HG02610 (cell line): ENCODE measurements at regions not wholly inside any gene's neighbourhood (a gene's known extent, or its start where the extent isn't known, plus 50 kb on each side); places are given as distances from the start of the nearest gene placed in this dataset.

ENCODE experiments used
- ATAC-seq: cut with Tn5 transposase; IDR thresholded peaks from one replicate; pipeline ENCODE4 v1.9.1; 2021; ENCODE audit warnings: mild to moderate bottlenecking, moderate library complexity; ENCODE audit not compliant: unreplicated experiment

DNA sequence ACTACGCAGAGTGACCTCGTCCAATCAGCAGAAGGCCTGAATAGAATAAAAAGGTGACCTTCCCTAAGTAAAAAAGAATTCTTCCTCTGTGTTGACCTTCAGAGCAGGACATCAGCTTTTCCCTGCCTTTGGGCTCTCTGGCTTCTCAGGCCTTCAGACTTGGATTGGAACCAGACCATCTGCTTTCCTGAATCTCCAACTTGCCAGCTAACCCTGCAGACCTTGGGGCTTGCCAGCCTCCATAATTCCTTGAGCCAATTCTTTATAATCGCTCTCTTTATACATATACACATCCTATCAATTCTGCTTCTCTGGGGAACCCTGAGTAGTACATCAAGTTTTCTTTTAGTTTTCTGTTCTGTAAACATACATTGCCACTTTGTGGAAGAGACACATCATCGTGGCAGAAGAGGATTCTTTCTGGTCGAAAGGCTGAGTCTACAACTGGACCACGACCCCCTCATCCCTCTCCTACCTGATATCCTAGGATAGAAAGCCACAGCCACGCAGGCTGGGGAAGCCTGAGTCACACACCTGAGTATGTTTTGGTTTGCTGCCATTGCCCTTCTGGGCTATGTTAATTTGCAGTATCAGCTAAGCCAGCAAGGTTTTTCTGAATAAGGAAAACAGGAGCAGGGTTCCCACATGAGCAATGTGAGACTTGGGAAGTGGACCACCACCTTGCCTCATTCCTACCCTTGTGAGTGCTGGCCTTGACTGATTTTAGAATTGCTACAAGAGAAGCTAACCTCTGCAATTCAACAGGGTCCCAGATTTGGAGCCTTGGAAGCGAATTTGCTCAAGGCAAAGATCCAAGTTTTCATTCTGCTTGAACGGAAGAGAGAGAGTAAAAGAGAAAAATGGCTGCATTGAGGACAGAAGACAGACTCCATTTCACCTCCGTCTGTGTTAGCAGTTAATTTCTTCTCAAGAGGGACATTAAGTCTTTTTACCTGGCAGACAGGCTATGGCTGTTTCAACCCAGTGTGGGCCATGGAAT, 445.2 kb upstream of the FZD8 start:
- ATAC-seq, result no peak

DNA sequence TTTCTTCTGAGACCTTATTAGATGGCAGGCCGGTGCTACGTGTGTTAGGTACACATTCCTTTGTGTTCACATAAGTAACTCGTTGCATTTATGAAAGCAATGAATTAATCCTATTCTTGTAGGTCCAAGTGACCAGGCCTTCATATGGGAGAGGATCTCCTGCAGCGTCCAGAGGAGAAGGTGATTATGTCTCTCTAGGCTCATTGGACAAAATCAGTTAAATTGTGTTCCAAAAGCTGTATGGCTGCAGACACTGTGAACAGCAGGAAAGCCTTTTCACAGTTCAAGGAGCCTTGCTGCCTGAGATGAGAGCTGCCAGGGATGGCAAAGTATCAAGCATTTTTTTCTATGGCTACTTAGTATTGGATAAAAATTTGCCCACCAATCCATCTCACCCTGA, 433.1 kb upstream of the FZD8 start:
- no peak for ATAC-seq

DNA sequence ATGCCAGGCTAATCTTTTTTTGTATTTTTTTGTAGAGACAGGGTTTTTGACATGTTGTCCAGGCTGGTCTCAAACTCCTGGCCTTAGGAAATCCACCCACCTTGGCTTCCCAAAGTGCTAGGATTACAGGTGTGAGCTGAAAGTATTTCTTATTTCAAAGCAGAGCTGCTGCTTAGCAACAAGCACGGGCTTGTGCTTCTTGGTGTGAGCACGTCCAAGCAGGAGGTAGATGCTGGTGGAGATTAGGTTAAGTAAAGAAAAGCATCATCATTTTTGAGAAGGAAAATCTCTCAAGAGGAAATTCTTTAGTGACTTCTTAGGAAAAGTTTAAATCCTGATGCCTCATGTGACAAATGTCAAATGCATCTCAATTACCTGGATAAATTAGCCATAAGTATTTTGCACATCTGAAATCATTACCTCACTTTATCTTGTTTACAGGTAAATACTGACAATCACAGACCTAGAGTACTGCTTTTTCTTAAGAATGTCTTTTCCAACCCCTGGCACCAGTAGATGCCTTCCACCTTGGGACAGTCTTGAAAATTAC, 431.8 kb upstream of the FZD8 start:
- ATAC-seq, result no peak

DNA sequence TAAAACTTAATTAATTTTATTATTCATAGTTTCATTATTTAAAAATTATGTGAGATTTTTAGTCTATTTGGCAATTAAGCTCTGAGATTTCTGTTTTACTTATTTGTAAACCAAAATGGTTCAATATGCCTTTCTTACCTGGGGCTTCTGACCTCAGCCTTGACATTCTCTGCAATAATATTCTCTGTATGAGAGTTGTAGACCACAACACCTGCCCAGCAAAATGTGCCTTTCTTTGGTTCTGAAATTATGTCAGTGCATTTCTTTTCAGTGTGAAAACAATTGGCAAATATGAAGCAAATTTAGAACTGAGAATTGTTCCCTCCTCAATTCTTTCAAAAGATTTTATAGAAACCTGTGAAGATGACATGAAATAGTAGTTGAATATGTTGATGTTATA, 426.4 kb upstream of the FZD8 start:
- no peak for ATAC-seq

DNA sequence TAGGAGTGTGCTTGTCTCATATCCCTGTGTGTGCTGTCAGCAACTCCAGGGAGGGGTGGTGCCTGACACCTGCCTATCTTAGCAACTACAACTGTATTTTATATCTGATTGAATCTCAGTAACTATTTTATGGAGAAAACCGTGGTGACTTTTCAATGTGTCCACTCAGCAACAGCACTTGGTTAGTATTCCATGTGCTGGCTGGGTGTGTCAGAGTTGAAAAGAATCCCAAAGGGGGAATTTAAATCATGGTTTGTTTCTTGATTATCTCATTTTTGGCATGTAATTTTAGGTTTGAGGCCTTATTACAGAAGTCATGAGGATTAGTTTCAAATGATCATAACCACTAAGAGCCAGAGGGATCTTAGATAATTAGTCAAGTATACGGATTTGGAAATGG, 425.7 kb upstream of the FZD8 start:
- no peak for ATAC-seq

DNA sequence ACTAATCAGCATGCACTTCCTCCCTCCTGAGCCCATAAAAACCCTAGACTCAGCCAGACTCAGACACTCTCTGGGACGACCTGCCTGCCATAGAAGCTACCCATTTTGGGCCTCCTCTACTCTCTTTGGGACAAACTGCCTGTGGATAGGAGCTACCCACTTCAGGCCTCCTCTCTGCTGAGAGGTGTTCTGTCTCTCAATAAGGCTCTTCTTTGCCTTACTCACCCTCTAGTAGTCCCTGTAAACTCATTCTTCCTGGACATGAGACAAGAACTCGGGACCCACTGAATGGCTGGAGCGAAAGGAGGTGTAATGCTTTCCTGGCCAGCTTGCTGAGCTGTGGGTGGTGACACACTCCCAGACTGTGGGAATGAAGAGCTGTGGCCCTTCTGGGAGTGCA, 424.8 kb upstream of the FZD8 start:
- ATAC-seq, result no peak

DNA sequence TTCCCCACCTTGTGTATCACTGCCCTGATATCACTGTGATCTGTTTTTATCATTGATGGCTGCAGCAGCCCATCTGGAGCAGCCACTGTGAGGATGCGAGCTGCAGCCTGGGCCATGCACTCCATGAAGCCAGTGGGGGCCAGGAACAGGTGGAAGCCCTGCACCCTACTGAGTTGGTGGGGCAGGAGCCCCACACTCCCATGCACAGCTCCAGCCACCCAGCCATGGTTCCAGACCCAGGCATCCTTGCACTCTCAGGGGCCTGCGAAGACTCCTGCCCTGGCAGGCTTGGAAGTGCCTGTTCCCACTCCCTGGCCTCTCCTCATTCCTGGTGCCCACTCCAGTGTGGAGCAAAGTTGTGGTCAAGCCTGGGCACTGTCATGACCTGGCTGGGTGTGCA, 424.0 kb upstream of the FZD8 start:
- ATAC-seq, result no peak

DNA sequence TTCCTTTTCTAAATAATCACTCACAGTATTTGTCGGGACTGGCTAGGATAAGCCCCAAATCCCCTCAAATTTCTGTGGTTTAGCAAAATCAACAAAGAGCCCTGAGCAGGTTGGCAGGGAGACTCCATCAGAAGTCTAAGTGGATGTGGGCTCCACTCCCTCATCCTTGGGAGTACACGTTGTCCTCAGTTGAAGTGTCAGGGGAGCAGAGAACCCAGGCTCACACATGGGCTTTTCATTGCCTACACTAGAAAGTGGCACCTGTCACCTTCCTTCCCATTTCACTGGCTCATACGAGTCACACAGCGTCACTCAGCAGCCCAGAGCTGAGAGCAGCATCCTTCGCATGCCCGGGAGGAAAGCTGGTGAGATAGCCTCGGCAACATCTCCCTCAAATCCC, 421.3 kb upstream of the FZD8 start:
- ATAC-seq, result no peak

DNA sequence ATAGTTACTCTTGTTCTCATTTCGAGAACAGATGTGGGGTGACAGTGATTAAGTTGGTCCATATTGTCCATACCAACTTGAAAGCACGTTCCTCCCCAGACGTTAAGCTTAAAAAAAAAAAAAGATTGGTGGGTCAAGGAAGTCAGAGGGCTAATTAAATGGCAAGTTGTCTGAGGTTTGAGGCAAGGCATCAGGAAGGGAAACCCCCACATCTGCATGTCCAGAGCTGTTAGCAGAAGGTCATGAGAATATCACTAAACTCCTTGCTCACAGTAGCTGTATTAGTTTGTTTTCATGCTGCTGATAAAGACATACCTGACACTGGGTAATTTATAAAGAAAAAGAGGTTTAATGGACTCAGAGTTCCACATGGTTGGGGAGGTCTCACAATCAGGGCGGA, 415.6 kb upstream of the FZD8 start:
- ATAC-seq, result no peak

DNA sequence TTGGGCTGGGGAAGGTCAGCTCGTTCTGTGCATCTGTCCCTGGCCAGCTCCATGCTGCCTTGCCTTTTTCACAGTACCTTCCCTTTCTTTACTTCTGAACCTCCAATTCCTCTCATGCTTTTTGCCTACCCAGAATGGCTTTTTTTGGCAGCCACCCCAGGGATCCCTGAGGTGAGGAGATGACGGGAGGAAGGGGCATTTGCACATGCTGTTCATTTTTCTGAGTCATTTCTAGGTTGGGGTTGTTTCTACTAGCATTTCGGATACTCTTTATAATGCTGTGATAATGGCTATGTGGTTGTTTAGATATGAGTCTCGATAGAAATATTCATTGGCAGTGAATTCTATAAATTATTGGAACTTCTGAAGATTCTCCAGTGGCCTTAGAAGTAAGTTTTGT, 415.1 kb upstream of the FZD8 start:
- ATAC-seq, result no peak

DNA sequence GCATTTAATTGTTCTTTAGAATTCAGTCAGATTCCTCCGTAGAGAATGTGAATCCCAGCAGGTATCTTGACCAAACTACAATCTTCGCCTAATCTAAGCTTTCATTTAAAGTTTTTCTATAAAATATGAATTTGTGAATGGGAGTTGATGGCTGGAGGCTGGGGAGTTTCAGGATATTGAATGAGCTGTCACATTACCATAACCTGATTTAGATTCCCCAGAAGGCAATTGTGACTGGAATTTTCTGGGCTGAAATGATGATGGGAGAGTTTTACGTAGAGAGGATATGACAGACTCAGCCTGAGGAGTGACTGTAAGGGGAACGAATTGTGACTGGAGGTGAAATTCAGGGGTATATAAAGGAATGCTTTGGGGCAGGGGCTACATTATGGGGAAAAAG, 411.7 kb upstream of the FZD8 start:
- ATAC-seq, result no peak

DNA sequence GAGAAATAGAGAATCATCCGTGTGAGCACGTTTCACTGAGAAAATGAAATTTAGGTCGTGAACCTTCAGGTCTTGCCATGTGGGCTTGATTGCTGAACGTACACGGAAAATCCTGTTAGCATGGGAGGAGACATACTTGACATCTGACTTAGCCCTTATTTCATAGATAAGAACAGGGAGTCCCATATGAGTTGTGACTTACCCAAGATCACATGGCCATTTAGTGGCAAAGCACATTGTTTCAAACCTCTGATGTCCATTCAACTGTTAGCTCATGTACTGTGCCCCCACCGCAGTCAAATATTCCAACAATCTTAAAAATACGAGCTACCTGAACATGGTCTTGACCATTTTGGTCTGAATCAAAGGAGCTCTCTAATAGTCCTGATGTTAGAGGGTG, 411.2 kb upstream of the FZD8 start:
- ATAC-seq, result no peak

DNA sequence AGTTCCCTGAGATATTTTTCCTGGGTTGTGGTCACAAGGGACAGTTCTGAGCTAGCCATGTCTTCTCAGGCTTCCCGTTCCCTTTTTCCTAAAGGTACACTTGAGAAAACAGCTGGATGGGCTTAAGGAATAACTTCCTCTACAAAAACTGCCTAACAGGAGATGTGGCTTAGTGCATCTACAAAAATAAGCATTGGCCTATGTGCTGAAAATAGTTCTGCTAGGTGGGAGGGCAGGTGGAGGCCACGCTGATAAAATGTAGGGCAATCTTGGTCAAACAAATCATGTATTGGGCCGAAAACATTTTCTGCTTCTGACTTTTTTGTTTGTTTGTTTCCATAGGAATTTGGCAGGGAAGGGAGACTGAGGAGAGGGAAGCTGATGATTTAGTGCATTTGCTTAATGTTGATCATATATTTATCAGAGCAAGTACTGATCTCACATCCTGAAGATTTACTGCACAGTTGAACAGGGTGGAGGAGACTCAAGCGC, 409.4 kb upstream of the FZD8 start:
- no peak for ATAC-seq

DNA sequence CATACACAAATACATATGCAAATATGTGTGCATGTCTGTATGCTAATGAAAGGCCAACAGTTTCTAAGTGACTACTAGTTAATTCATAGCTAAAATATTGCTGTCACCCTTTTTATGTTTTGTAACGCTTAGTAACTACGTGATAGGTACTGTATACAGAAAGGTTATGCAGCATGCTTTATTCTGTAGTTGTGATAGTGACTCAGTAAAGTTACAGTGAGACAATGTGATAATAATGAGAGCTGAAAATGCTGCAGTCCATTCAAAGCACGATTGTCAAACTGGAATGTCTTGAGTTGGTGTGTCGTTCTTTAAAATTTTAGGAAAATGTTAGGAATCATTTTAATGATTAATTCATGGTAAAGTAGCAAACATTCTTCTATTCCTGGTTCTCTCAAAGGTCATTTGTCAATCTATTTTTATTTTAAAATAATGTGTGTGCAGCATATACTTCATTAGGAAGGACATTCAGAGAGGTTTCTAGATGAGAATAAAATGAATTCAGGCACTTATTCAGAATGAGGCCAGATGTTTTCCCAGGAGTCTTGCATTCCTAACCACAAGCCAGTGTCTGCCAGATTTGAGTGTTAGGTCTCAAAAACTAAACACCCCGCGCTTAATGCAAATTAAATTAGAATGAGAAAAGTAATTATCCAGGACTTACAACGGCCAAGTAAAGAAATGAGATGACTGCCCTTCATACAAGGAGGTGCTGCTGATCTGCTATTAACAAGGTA, 408.8 kb upstream of the FZD8 start:
- ATAC-seq, result no peak

DNA sequence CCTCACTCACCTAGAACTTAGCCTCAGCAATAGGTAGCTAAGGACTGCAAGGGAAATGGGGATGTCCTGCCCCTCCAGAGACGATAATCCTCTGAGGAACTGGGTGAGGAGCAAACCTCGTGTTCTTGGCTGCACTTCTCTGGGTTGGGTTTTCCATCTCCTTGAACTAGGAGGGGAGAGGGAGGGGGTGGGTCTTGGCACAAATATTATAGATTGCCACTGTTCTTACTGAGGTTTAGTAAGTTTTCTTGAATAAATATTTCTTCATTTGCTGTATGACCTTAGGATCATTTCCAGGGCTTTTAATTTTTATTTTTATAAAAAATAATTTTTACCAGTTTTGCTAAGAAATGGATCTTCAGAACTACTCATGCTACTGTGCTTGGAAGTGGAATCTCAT, 406.7 kb upstream of the FZD8 start:
- ATAC-seq, result no peak

DNA sequence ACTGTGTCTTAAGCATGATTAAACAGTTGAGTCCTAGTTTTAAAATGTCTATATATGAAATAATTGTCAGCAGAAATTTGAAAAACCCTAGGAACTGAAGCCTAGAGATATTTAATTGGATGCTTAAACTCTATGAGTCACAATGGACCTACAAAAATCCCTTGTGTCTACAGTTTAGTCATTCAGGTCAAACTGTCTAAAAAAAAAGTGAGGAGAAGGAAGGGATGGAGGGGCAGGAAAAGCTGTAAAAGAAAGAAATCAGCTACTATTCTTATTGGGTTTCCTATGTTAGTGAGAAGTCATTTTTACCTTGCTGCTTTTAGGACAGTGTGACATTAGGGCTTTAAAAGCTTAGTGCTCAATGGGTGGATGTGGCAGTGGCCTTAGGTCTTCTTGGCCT, 406.1 kb upstream of the FZD8 start:
- ATAC-seq, result no peak

DNA sequence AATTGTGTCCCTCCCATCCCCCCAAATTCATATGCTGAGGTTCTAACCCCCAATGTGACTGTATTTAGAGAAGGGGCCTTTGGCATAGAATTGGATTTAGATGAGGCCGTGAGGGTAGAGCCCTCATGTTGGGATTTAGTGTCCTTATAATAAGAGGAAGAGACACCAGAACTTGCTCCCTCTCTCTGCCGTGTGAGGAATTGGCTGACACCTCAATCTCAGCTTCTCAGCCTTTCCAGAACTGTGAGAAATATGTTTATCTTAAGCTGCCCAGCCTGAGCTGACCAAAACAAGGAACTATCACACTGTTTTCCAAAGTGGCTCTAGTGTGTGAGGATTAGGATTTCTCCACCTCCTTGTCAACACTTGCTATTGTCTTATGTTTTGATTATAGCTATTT, 400.0 kb upstream of the FZD8 start:
- ATAC-seq, result no peak

DNA sequence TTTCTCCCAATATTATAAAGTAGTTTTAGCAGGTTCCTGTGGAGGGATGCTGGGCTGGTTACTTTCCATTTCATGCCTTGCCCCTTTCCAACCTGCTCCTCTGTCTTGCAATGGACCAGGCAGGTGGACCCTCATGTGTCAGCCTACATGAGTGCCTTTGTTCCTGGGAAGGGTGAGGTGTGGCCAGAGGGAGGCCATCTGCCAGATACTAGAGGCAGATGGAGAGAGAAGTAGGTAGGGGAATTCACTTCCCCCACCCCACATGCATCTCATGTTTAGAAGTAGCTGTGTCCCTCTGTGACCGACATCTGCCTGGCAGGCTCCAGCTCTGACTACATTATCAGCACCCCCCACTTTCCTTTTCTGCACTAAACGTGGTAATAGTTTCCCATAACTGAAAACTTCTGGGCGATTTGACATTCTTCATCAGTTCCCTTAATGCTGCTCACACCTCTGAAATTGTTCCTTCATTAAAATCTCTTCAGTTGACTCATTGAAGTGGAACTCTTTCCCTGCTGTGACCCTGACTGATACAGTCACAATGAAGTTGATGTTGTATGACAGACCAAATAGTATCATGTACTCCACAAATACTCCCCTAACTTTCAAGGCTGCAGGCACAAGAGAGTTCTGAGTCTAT, 396.3 kb upstream of the FZD8 start:
- no peak for ATAC-seq

DNA sequence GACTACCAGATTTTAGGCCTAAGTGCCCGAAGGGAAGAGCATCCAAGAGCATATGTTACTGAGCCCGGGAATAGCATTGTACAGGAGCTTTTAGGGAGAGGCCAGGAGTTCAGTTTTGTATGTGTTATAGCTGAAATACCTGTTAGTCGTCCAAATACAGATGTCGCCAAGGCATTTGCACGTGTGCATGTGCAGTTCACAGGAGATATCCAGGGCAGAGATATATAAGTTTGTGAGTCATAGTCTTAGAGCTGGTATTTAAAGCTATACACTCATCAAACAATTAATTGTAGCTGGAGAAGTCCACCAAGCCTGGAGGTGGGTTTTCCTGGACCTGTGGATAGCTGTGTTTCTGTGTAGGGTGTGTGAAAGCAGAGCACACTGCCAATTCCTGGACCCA, 394.0 kb upstream of the FZD8 start:
- no peak for ATAC-seq

DNA sequence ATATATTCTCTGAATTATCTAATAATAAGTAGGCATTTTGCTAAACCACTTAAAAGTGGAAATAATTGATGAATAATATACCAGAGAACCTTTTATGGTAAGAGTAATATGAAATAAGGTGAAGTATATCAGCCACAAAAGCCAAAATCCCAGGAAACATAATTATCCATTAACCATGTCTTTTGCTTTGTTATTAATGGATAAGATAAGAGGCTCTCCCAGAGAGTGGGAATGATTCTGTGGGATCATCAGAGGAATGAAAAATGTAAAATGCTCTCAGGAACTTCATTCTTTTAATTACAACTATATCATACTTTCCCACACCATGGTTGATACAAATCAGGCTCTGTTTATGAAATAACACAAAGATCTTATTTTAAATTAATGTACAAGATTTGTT, 391.7 kb upstream of the FZD8 start:
- no peak for ATAC-seq

DNA sequence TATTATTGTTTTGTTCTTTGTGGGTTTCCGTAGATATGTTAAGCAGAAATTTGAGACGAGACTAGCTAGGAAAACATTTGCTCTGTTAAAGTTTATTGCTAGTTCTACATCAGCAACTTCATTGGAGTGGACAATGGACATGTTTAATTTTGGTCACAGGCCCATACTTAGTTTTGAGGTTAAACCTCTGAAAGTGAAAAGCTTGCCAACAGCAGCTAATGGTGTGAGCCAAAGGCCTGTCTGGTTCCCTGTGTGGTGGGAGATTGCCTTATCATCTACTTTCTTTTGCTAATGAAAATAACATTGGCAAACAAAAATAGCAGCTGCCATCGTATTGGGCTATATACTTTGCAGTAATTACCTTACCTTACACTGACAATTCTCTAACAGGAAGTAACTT, 388.4 kb upstream of the FZD8 start:
- no peak for ATAC-seq
